Peyer's patch (tissue), 4 donors: ENCODE measurements at regions not wholly inside any gene's neighbourhood (a gene's known extent, or its start where the extent isn't known, plus 50 kb on each side); places are given as distances from the start of the nearest gene placed in this dataset.
"Not testable (repeated sequence)": the region's sequence is repeated elsewhere in the genome, so short reads cannot be mapped to it uniquely, and the experiment has no call there.

Experiments
- DNase-seq, 3 donors: peaks; one replicate each; pipeline ENCODE4 v3.0.0-alpha.2; 2017 to 2019
- H3K27ac ChIP-seq, 4 donors: fragments of 200-600 bp; sonication (generic); one replicate each; pipeline ENCODE4 v1.5.1; 2016 to 2019
- H3K27me3 ChIP-seq, 2 donors: fragments of 200-600 bp; sonication (generic); one replicate each; pipeline ENCODE4 v1.5.1; 2019
- H3K36me3 ChIP-seq, 3 donors: fragments of 200-600 bp; sonication (generic); one replicate each; pipeline ENCODE4 v1.5.1; 2016 to 2019
- H3K4me1 ChIP-seq, 4 donors: fragments of 200-600 bp; sonication (generic); one replicate each; pipeline ENCODE4 v1.5.1; 2016 to 2019
- H3K4me3 ChIP-seq, 4 donors: fragments of 200-600 bp; sonication (generic); 1 replicate in 3 of 4; 2 replicates in 1 of 4; pipeline ENCODE4 v1.5.1; 2016 to 2019; ENCODE audit warnings: mild to moderate bottlenecking in 1 of 4
- H3K9me3 ChIP-seq, 4 donors: fragments of 200-600 bp; sonication (generic); one replicate each; pipeline ENCODE4 v1.5.1; 2016 to 2019; ENCODE audit warnings: mild to moderate bottlenecking in 1 of 4
- CTCF ChIP-seq, 6 experiments: fragments of 450-650 bp in 4 of 6; fragments of 200-600 bp in 2 of 6; sonication (generic) in 1 of 6; IDR thresholded peaks; one replicate each; pipeline ENCODE4 v1.5.1; 2017 to 2019; ENCODE audit warnings: antibody characterized with exemption in 6 of 6, mild to moderate bottlenecking in 3 of 6, moderate library complexity in 1 of 6
- POLR2A ChIP-seq, 2 donors: fragments of 450-650 bp; IDR thresholded peaks; one replicate each; pipeline ENCODE4 v1.5.1; 2017; ENCODE audit warnings: antibody characterized with exemption in 2 of 2, mild to moderate bottlenecking in 2 of 2, moderate library complexity in 2 of 2

GRCh38 chr4:180356766-180357165 is 1886.4 kb upstream of the TENM3 start:
- no peaks in the 10 kb centered on the region for H3K36me3 ChIP-seq
- no peak overlapping the region for H3K27ac ChIP-seq
- H3K4me1 ChIP-seq, result no peaks in the 10 kb centered on the region
- no peaks in the 10 kb centered on the region for H3K27me3 ChIP-seq
- TF ChIP-seq CTCF (IDR thresholded peaks at IDR 0.05) (no peak), POLR2A (IDR thresholded peaks at IDR 0.05) (no peak)
- no peak for DNase-seq
- H3K4me3 ChIP-seq, result no peak overlapping the region
- H3K9me3 ChIP-seq, result no peaks in the 10 kb centered on the region

GRCh38 chr4:180360113-180360512 is 1883.1 kb upstream of the TENM3 start:
- not testable (repeated sequence) for H3K27ac ChIP-seq, H3K4me3 ChIP-seq, H3K9me3 ChIP-seq, H3K27me3 ChIP-seq, H3K36me3 ChIP-seq, H3K4me1 ChIP-seq, DNase-seq

GRCh38 chr4:180363815-180364214 is 1879.4 kb upstream of the TENM3 start:
- Histone ChIP-seq H3K9me3 (no peaks in the 10 kb centered on the region), H3K27me3 (no peaks in the 10 kb centered on the region), H3K36me3 (no peaks in the 10 kb centered on the region), H3K27ac (no peak overlapping the region), H3K4me3 (no peak overlapping the region), H3K4me1 (no peaks in the 10 kb centered on the region)
- DNase-seq, result no peak
- TF ChIP-seq POLR2A (IDR thresholded peaks at IDR 0.05) (no peak), CTCF (IDR thresholded peaks at IDR 0.05) (no peak)

- TF ChIP-seq POLR2A (IDR thresholded peaks at IDR 0.05), result no peak
- no peak for TF ChIP-seq CTCF (IDR thresholded peaks at IDR 0.05)
- H3K36me3 ChIP-seq, result no peaks in the 10 kb centered on the region
- no peak for DNase-seq
- no peaks in the 10 kb centered on the region for H3K27me3 ChIP-seq
- H3K9me3 ChIP-seq, result no peaks in the 10 kb centered on the region
- no peak overlapping the region for H3K4me3 ChIP-seq
- H3K27ac ChIP-seq, result no peak overlapping the region
- H3K4me1 ChIP-seq, result no peaks in the 10 kb centered on the region
Measured at GRCh38 chr4:180372691-180373090, 1870.5 kb upstream of the TENM3 start.

- TF ChIP-seq CTCF (IDR thresholded peaks at IDR 0.05), result no peak
- DNase-seq, result no peak
- no peaks in the 10 kb centered on the region for H3K36me3 ChIP-seq
- no peaks in the 10 kb centered on the region for H3K9me3 ChIP-seq
- H3K4me1 ChIP-seq, result no peaks in the 10 kb centered on the region
- no peaks in the 10 kb centered on the region for H3K27me3 ChIP-seq
- H3K27ac ChIP-seq, result no peak overlapping the region
- H3K4me3 ChIP-seq, result no peak overlapping the region
Measured at GRCh38 chr4:180377741-180378140, 1865.5 kb upstream of the TENM3 start.

- no peaks in the 10 kb centered on the region for H3K27me3 ChIP-seq
- H3K27ac ChIP-seq, result no peak overlapping the region
- no peaks in the 10 kb centered on the region for H3K4me1 ChIP-seq
- no peak overlapping the region for H3K4me3 ChIP-seq
- TF ChIP-seq CTCF (IDR thresholded peaks at IDR 0.05) (no peak), POLR2A (IDR thresholded peaks at IDR 0.05) (no peak)
- no peaks in the 10 kb centered on the region for H3K36me3 ChIP-seq
- no peaks in the 10 kb centered on the region for H3K9me3 ChIP-seq
- DNase-seq, result no peak
Measured at GRCh38 chr4:180380733-180381132, 1862.5 kb upstream of the TENM3 start.
